ENCODE measurements at regions not wholly inside any gene's neighbourhood (a gene's known extent, or its start where the extent isn't known, plus 50 kb on each side); places are given as distances from the start of the nearest gene placed in this dataset.

DNA sequence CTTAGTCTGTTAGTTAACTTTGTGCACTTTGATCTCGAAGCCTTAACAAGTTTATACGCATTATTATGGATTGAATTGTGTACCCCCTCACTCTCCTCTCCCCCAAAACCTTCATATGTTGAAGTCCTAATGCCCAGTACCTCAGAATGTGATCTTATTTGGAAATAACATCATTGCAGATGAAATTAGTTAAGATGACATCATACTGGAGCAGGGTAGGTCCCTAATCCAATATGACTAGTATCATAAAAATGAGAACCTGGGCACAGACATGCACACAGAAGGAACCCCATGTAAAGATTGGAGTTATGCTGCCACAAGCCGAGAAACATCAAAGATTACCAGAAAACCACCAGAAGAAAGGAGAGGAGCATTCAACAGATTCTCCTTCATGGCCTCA lies 85.8 kb upstream of the TSC22D1 start (continued):
- TF ChIP-seq CHD1 (IDR thresholded peaks at IDR 0.05; ENCODE audit: low read depth, low read length) = no peak
- TF ChIP-seq SP4 (IDR thresholded peaks at IDR 0.05; ENCODE audit: low read length) = no peak
- no peak for TF ChIP-seq SAP30 (IDR thresholded peaks at IDR 0.05; ENCODE audit: insufficient read depth, insufficient replicate concordance, low read length)
- TF ChIP-seq NRF1 (IDR thresholded peaks at IDR 0.05; ENCODE audit: low read depth, low read length) = no peak
- TF ChIP-seq RBBP5 (IDR thresholded peaks at IDR 0.05; ENCODE audit: borderline replicate concordance, low read depth, low read length) = no peak
